Activated naive CD4-positive, alpha-beta T cell treated with anti-CD3 and anti-CD28 coated beads, Interleukin-2, amount 50 U/mL, for 24 hours (primary cell): ENCODE measurements at regions not wholly inside any gene's neighbourhood (a gene's known extent, or its start where the extent isn't known, plus 50 kb on each side); places are given as distances from the start of the nearest gene placed in this dataset.

ENCODE experiments used
- H3K27ac Mint-ChIP-seq: one replicate; pipeline ENCODE4 v1.8.0; 2021; ENCODE audit warnings: mild to moderate bottlenecking, mixed read lengths
- H3K27me3 Mint-ChIP-seq: one replicate; pipeline ENCODE4 v1.8.0; 2021; ENCODE audit warnings: mixed read lengths
- H3K36me3 Mint-ChIP-seq: one replicate; pipeline ENCODE4 v1.8.0; 2021; ENCODE audit warnings: mixed read lengths
- H3K4me1 Mint-ChIP-seq: one replicate; pipeline ENCODE4 v1.8.0; 2021; ENCODE audit warnings: mixed read lengths
- H3K4me3 Mint-ChIP-seq: one replicate; pipeline ENCODE4 v1.8.0; 2021; ENCODE audit warnings: mild to moderate bottlenecking, mixed read lengths
- H3K9me3 Mint-ChIP-seq: one replicate; pipeline ENCODE4 v1.8.0; 2021; ENCODE audit warnings: mixed read lengths

DNA sequence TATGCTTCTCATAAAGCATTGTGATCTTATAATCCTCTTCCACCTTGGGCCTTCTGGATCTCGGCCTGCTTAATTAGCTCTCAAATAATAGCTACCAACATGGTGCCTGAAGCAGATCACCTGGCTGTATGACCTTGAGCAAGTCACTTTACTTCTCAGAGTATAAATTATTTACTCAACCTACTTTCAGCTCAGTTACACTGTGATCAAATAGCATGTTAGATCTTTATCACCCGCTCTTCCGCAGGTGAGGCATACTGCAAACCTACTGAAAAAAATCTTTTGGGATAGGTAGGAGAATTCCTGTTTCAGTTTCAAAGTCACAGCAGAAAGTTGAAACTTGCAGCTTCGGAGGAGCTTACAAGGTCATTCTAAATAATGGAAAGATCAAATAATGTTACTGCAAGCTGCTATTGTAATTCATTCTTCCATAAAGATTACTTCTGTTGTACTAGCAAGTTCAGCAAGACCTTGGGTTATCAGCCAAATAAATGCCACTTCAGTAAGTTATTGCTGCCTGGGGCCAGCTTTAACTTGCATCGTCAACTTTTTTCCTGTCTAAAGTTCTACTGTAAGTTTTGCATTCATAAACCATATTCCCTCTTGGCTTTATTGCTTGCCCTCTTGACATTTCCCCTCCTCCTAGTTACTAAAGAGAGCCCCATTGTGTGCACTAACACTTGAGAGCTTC lies 268.4 kb upstream of the ATP11B start:
- Mint-ChIP-seq H3K4me3 (no peak overlapping the region), H3K9me3 (no peaks in the 10 kb centered on the region)

DNA sequence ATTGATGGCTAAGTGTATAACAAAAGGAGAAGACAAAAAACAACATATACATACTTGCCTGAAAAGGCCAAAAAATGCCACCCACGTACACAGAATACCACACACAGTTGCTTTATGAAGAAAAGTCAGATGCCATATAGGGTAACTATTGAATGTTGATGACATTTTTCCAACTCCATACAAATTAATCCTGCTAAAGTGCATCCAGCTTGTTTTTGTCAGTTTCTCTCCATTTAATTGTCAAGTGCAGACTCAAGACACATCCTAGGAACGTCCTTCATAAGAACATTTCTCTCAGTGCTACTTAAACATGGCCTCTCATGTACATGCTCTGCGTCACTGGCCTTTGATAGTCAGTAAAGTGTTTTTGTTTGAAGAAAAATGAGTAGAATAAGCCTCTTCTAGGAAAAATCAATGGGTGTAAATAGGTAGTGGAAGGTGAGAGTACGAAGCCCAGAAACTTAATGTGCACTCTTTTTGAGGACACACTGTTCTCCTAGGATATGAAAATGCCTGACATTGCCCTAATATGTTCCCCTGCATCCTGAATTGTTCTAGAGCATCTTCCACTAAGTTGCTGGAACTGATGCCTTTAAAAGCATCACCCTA lies 267.4 kb upstream of the ATP11B start:
- H3K27me3 Mint-ChIP-seq, result peaks cover 3% of the 10 kb centered on the region
- H3K27ac Mint-ChIP-seq, result no peak overlapping the region
- H3K4me3 Mint-ChIP-seq, result no peak overlapping the region
- no peaks in the 10 kb centered on the region for H3K9me3 Mint-ChIP-seq
- no peaks in the 10 kb centered on the region for H3K4me1 Mint-ChIP-seq
- no peaks in the 10 kb centered on the region for H3K36me3 Mint-ChIP-seq

More for the DNA sequence above, 268.4 kb upstream of the ATP11B start:
- H3K4me1 Mint-ChIP-seq, result no peaks in the 10 kb centered on the region
- peaks cover 3% of the 10 kb centered on the region for H3K27me3 Mint-ChIP-seq
- no peaks in the 10 kb centered on the region for H3K36me3 Mint-ChIP-seq
- no peak overlapping the region for H3K27ac Mint-ChIP-seq

- Mint-ChIP-seq H3K9me3 (no peaks in the 10 kb centered on the region), H3K36me3 (no peaks in the 10 kb centered on the region), H3K27ac (no peak overlapping the region), H3K27me3 (peaks cover 3% of the 10 kb centered on the region), H3K4me1 (no peaks in the 10 kb centered on the region), H3K4me3 (no peak overlapping the region)
Observed at GRCh38 chr3:182527745-182528144, 265.6 kb upstream of the ATP11B start.

DNA sequence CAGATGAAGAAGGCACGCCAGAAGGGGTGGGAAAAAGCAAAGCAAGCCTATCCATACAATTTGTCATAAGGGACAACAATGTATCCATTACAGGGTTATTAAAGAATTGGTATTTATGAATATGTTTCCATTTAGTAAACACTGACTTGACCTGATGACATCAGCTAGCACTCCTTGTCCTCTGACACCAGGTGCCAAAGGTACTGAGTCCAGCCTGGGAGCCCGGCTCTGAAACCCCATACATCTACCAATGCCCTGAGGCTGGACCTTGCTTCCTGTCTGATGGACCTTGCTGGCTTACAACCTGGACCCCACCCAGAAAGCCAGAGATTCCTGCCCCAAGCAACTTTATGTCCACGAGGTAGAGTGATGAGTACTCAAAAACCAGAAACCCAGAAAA lies 263.0 kb upstream of the ATP11B start:
- Mint-ChIP-seq H3K36me3 (peaks cover 2% of the 10 kb centered on the region), H3K27ac (no peak overlapping the region), H3K4me3 (no peak overlapping the region), H3K9me3 (peaks cover 4% of the 10 kb centered on the region), H3K4me1 (no peaks in the 10 kb centered on the region), H3K27me3 (peaks cover 3% of the 10 kb centered on the region)

DNA sequence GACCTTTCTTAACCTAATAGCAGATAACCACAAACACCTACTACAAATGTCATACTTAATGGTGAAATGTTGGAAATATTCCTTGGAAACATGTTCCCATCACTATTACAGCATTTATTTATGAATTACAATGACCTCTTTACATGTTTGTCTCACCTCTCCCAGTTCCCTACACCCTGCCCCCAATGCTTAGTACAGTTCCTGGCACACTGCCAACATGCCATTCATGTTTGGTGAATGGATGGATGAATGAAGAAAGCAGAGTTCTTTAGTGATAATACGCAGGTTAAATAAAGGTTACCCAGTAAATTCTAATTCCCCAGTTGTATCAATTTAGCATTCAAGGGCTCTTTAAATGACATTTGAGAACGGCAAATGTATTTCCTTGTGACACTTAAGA lies 259.9 kb upstream of the ATP11B start:
- no peak overlapping the region for H3K27ac Mint-ChIP-seq
- peaks cover 4% of the 10 kb centered on the region for H3K9me3 Mint-ChIP-seq
- peaks cover 2% of the 10 kb centered on the region for H3K36me3 Mint-ChIP-seq
- H3K27me3 Mint-ChIP-seq, result peaks cover under 1% of the 10 kb centered on the region
- H3K4me1 Mint-ChIP-seq, result no peaks in the 10 kb centered on the region
- no peak overlapping the region for H3K4me3 Mint-ChIP-seq

DNA sequence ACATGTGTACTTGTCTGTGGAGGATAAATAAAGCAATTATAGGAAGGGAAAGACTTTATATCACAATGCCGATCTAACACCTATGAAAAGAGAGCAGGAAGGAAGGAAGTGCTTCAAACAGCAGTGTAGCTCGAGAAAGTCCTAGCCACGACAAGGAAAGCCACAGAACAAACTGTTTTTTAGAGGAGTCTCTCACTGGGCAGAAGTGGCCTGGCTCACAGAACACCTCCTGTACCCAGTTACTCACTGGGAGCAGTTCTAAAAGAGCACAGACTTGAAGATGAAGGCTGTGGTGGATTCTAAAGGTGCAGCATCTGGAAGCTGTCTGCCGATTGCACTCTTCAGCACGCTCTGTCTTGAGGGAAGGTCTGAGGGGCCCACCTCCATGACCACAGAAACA lies 248.8 kb upstream of the ATP11B start:
- Mint-ChIP-seq H3K9me3 (no peaks in the 10 kb centered on the region), H3K36me3 (no peaks in the 10 kb centered on the region), H3K27ac (no peak overlapping the region), H3K4me3 (no peak overlapping the region), H3K27me3 (peaks cover 3% of the 10 kb centered on the region), H3K4me1 (no peaks in the 10 kb centered on the region)

DNA sequence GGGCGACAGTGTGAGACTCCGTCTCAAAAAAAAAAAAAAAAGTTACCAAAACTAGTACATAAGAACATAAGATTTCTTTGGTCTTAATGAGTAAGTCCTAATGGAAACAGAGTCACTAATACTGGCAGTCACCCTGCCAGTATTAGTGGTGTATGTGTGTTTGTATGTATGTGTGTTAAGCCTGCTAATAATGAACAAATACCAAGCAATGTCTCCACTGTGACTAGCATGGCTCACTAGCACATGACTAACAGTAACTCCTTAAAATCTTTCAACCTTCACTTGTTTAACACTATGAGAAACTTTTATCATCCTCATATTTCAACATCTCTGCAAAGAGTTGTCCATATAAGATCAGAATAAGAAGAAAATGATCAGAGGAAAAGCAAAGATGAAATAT lies 231.0 kb upstream of the ATP11B start:
- Mint-ChIP-seq H3K9me3 (peaks cover 20% of the 10 kb centered on the region), H3K27ac (no peak overlapping the region), H3K36me3 (peaks cover 2% of the 10 kb centered on the region), H3K27me3 (peaks cover 20% of the 10 kb centered on the region), H3K4me3 (no peak overlapping the region), H3K4me1 (no peaks in the 10 kb centered on the region)

GRCh38 chr3:182565916-182566796 lies 227.1 kb upstream of the ATP11B start:
- H3K27me3 Mint-ChIP-seq, result peaks cover 7% of the 10 kb centered on the region
- no peak overlapping the region for H3K27ac Mint-ChIP-seq
- no peak overlapping the region for H3K4me3 Mint-ChIP-seq
- H3K36me3 Mint-ChIP-seq, result no peaks in the 10 kb centered on the region
- H3K9me3 Mint-ChIP-seq, result peaks cover 2% of the 10 kb centered on the region
- H3K4me1 Mint-ChIP-seq, result no peaks in the 10 kb centered on the region

GRCh38 chr3:182567700-182568099 lies 225.6 kb upstream of the ATP11B start:
- no peaks in the 10 kb centered on the region for H3K4me1 Mint-ChIP-seq
- H3K27me3 Mint-ChIP-seq, result peaks cover 4% of the 10 kb centered on the region
- H3K9me3 Mint-ChIP-seq, result no peaks in the 10 kb centered on the region
- H3K27ac Mint-ChIP-seq, result no peak overlapping the region
- no peaks in the 10 kb centered on the region for H3K36me3 Mint-ChIP-seq
- no peak overlapping the region for H3K4me3 Mint-ChIP-seq

- Mint-ChIP-seq H3K27me3 (peaks cover 4% of the 10 kb centered on the region), H3K4me3 (no peak overlapping the region), H3K9me3 (peaks cover 5% of the 10 kb centered on the region), H3K36me3 (no peaks in the 10 kb centered on the region), H3K27ac (no peak overlapping the region), H3K4me1 (no peaks in the 10 kb centered on the region)
Observed at GRCh38 chr3:182568261-182568660, 225.0 kb upstream of the ATP11B start.

GRCh38 chr3:182568876-182569275 lies 224.4 kb upstream of the ATP11B start:
- Mint-ChIP-seq H3K4me3 (no peak overlapping the region), H3K9me3 (peaks cover 11% of the 10 kb centered on the region), H3K4me1 (no peaks in the 10 kb centered on the region), H3K27me3 (peaks cover 4% of the 10 kb centered on the region), H3K36me3 (no peaks in the 10 kb centered on the region), H3K27ac (no peak overlapping the region)

- Mint-ChIP-seq H3K9me3 (peaks cover 17% of the 10 kb centered on the region), H3K27me3 (no peaks in the 10 kb centered on the region), H3K36me3 (no peaks in the 10 kb centered on the region), H3K27ac (no peak overlapping the region), H3K4me3 (no peak overlapping the region), H3K4me1 (no peaks in the 10 kb centered on the region)
Observed at GRCh38 chr3:182570946-182571594, 222.2 kb upstream of the ATP11B start.

GRCh38 chr3:182575941-182576340 lies 217.4 kb upstream of the ATP11B start:
- Mint-ChIP-seq H3K27me3 (no peaks in the 10 kb centered on the region), H3K4me1 (no peaks in the 10 kb centered on the region), H3K27ac (no peak overlapping the region), H3K36me3 (no peaks in the 10 kb centered on the region), H3K4me3 (no peak overlapping the region), H3K9me3 (peaks cover 17% of the 10 kb centered on the region)

DNA sequence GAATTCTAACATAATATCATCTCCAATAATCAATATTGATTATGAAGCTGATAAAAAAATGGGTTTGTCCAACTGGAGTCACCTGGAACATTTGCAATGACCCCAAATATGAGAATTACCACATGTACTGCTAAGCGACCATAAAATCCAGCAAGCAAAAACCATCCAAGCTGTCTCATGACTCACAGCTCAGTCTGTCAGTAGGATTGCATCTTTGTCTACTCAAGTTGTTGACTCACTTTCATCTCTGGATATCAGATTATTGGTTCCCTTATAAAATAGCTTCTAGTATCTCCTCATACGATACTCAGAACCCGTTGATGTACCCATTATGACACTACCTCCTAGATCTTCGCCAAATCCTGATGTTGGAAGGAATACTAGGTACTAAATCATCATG lies 209.8 kb upstream of the ATP11B start:
- Mint-ChIP-seq H3K36me3 (no peaks in the 10 kb centered on the region), H3K27ac (no peak overlapping the region), H3K4me3 (no peak overlapping the region), H3K4me1 (no peaks in the 10 kb centered on the region), H3K9me3 (no peaks in the 10 kb centered on the region), H3K27me3 (peaks cover 1% of the 10 kb centered on the region)

DNA sequence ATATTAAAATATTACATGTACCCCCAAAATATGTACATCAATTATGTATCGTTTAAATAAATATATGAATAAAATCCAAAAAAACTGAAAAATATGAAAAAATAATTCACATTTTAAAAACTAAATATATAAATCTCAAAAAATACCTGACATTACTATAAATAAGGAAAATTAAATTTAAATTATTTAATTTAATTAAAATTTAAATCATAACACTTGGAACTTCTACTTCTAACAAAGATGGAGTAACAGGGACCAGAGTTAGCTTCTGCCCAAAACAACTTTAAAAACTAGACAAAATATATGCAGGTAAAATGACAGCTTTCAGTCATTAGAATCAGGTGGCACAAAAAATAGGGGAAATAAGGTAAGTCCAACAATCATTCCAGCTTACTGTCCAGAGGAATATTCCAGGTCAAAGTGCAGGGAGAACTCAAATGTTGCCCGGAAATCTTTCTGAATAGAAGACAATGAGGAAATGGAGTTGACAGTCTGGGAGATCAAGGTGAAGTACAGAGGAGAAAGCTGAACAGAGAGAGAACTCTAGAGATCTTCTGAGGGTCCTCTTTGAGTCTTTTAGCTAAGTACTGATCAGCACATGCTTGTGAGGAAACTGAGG lies 207.7 kb upstream of the ATP11B start:
- Mint-ChIP-seq H3K4me3 (no peak overlapping the region), H3K4me1 (no peaks in the 10 kb centered on the region), H3K27me3 (peaks cover 1% of the 10 kb centered on the region), H3K27ac (no peak overlapping the region), H3K9me3 (no peaks in the 10 kb centered on the region), H3K36me3 (no peaks in the 10 kb centered on the region)
